Dendritic cell treated with granulocyte-macrophage colony-stimulating factor and Interleukin-4, amounts not matched to agents 40 ng/mL and 50 ng/mL, for 4 days (primary cell): ENCODE measurements at regions not wholly inside any gene's neighbourhood (a gene's known extent, or its start where the extent isn't known, plus 50 kb on each side); places are given as distances from the start of the nearest gene placed in this dataset.

Source experiments
- H3K27ac Mint-ChIP-seq: one replicate; pipeline ENCODE4 v1.8.0; 2022; ENCODE audit warnings: mild to moderate bottlenecking, mixed read lengths
- H3K27me3 Mint-ChIP-seq: one replicate; pipeline ENCODE4 v1.8.0; 2022; ENCODE audit warnings: mild to moderate bottlenecking, mixed read lengths
- H3K36me3 Mint-ChIP-seq: one replicate; pipeline ENCODE4 v1.8.0; 2022; ENCODE audit warnings: low read depth, mixed read lengths
- H3K4me1 Mint-ChIP-seq: one replicate; pipeline ENCODE4 v1.8.0; 2022; ENCODE audit warnings: low read depth, mixed read lengths
- H3K4me3 Mint-ChIP-seq: one replicate; pipeline ENCODE4 v1.8.0; 2022; ENCODE audit warnings: mild to moderate bottlenecking, moderate library complexity, mixed read lengths
- H3K9me3 Mint-ChIP-seq: one replicate; pipeline ENCODE4 v1.8.0; 2022; ENCODE audit warnings: mixed read lengths
- intact Hi-C: fragments of 100-400 bp; cut with micrococcal nuclease; formaldehyde crosslinking; loops from one replicate; pipeline ENCODE4 v1.15.0; 2022

DNA sequence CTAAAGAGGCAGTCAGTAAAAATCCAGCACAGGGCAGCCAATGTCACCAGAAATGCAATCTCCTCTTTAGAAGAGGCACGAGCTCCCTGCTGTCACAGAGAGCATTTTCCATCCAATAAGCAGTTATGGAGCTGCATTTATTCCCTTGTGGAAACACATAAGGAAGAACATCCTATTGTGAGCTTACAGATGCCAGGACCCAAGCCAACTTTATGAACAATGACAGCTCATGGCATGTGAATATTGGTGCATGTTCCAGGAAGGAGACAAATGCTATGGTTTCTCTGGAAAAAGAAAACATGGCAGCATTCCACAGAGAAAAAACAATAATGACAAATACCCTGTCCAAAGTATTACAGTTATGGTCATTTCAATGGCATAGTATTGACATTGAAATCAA lies 955.6 kb downstream of the UQCRFS1 start:
- Mint-ChIP-seq H3K9me3 (no peaks in the 10 kb centered on the region), H3K36me3 (no peaks in the 10 kb centered on the region), H3K27ac (no peak overlapping the region), H3K4me1 (no peaks in the 10 kb centered on the region), H3K27me3 (no peaks in the 10 kb centered on the region), H3K4me3 (no peak overlapping the region)
- intact Hi-C loops: no loop called here

GRCh38 chr19:28247243-28247642 lies 965.7 kb downstream of the UQCRFS1 start:
- no peaks in the 10 kb centered on the region for H3K27me3 Mint-ChIP-seq
- intact Hi-C loops: no loop called here
- H3K9me3 Mint-ChIP-seq: no peaks in the 10 kb centered on the region
- no peak overlapping the region for H3K4me3 Mint-ChIP-seq
- no peaks in the 10 kb centered on the region for H3K4me1 Mint-ChIP-seq
- no peaks in the 10 kb centered on the region for H3K36me3 Mint-ChIP-seq
- no peak overlapping the region for H3K27ac Mint-ChIP-seq

DNA sequence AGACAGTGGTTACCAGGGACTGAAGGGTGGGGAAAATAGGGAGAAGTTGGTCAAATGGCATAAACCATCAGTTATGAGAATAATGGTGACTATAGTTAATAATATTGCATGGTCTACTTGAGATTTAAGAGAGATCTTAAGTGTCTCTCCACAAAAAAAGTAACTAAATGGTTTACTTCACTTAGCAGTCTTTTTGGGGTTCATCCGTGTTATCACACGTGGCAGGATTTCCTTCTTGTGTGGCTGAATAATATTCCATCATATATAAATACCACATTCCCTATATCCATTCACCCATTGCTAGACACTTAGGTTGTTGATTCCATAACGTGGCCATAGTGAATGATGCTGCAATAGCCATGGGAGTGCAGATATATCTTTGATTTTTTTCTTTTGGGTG lies 967.0 kb downstream of the UQCRFS1 start:
- H3K36me3 Mint-ChIP-seq: no peaks in the 10 kb centered on the region
- intact Hi-C loops: no loop called here
- no peak overlapping the region for H3K27ac Mint-ChIP-seq
- H3K4me3 Mint-ChIP-seq: no peak overlapping the region
- no peaks in the 10 kb centered on the region for H3K9me3 Mint-ChIP-seq
- no peaks in the 10 kb centered on the region for H3K4me1 Mint-ChIP-seq
- H3K27me3 Mint-ChIP-seq: no peaks in the 10 kb centered on the region

- Mint-ChIP-seq H3K9me3 (no peaks in the 10 kb centered on the region), H3K36me3 (no peaks in the 10 kb centered on the region), H3K27me3 (no peaks in the 10 kb centered on the region), H3K4me3 (no peak overlapping the region), H3K4me1 (no peaks in the 10 kb centered on the region), H3K27ac (no peak overlapping the region)
- intact Hi-C loops: no loop called here
Observed at GRCh38 chr19:28244966-28245365, 968.0 kb downstream of the UQCRFS1 start.

GRCh38 chr19:28242317-28242927 lies 970.5 kb downstream of the UQCRFS1 start:
- Mint-ChIP-seq H3K4me1 (no peaks in the 10 kb centered on the region), H3K27ac (no peak overlapping the region), H3K4me3 (no peak overlapping the region), H3K9me3 (no peaks in the 10 kb centered on the region), H3K27me3 (no peaks in the 10 kb centered on the region), H3K36me3 (no peaks in the 10 kb centered on the region)
- intact Hi-C loops: loop anchor here (2.0 kb wide), 1 partner anchor 468 kb away; no protein-coding TSS in a partner anchor

GRCh38 chr19:28239270-28239669 lies 973.7 kb downstream of the UQCRFS1 start:
- intact Hi-C loops: no loop called here
- no peaks in the 10 kb centered on the region for H3K9me3 Mint-ChIP-seq
- H3K4me1 Mint-ChIP-seq: no peaks in the 10 kb centered on the region

GRCh38 chr19:28238270-28238820 lies 974.6 kb downstream of the UQCRFS1 start:
- no peak overlapping the region for H3K4me3 Mint-ChIP-seq
- no peak overlapping the region for H3K27ac Mint-ChIP-seq

More at GRCh38 chr19:28239270-28239669, 973.7 kb downstream of the UQCRFS1 start:
- Mint-ChIP-seq H3K27ac (no peak overlapping the region), H3K36me3 (no peaks in the 10 kb centered on the region), H3K4me3 (no peak overlapping the region), H3K27me3 (no peaks in the 10 kb centered on the region)

DNA sequence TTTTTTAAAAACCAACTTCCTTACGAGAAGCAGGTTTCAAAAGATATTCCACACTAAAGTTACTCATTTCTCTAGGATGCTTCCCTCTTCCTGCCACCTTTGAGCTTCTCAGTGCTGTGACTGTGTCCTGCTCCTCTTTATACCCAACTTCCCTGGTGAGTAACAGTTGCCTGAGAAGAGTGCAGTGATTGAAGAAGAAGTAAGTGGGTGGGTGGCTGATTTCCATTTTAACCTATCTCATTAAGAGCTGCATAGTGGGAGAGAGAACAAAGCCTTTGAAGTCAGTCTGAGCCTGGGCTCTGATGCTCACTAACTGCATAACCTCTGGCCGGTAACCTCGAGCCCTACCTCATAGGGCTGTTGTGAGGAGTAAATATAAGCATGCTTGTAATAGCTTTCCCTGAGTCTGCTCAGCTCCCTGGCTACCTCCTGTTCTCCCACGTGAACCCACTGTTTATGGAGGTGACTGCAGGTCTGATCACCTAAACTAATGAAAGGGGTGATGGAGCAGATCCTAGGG lies 977.3 kb downstream of the UQCRFS1 start:
- H3K4me1 Mint-ChIP-seq: no peaks in the 10 kb centered on the region
- intact Hi-C loops: no loop called here
- no peaks in the 10 kb centered on the region for H3K27me3 Mint-ChIP-seq
- no peaks in the 10 kb centered on the region for H3K9me3 Mint-ChIP-seq
- H3K36me3 Mint-ChIP-seq: no peaks in the 10 kb centered on the region
- H3K27ac Mint-ChIP-seq: no peak overlapping the region
- H3K4me3 Mint-ChIP-seq: no peak overlapping the region

More at GRCh38 chr19:28238270-28238820, 974.6 kb downstream of the UQCRFS1 start:
- no peaks in the 10 kb centered on the region for H3K9me3 Mint-ChIP-seq
- intact Hi-C loops: no loop called here
- no peaks in the 10 kb centered on the region for H3K27me3 Mint-ChIP-seq
- no peaks in the 10 kb centered on the region for H3K4me1 Mint-ChIP-seq
- H3K36me3 Mint-ChIP-seq: no peaks in the 10 kb centered on the region

DNA sequence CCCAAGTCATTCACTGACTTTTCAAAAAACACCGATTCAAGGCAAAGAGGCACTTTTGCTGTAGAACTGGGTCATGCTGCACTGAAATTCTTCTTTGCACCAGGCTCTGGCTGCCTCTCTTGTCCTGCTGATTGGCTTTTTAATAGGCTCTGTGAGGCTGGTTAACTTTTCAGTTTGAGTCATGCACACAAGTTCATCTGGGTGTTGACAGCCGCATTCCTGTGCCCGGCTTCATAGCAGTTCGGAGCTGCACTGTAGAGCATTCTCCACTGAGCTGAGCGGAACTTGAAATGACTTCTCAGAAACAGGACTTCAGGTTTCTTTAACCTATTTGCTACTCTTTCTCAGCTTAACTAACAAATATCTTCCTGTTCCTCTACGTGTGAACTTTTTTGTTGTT lies 978.3 kb downstream of the UQCRFS1 start:
- H3K27ac Mint-ChIP-seq: no peak overlapping the region
- no peaks in the 10 kb centered on the region for H3K27me3 Mint-ChIP-seq
- intact Hi-C loops: no loop called here
- H3K9me3 Mint-ChIP-seq: no peaks in the 10 kb centered on the region
- no peak overlapping the region for H3K4me3 Mint-ChIP-seq
- no peaks in the 10 kb centered on the region for H3K36me3 Mint-ChIP-seq
- no peaks in the 10 kb centered on the region for H3K4me1 Mint-ChIP-seq

DNA sequence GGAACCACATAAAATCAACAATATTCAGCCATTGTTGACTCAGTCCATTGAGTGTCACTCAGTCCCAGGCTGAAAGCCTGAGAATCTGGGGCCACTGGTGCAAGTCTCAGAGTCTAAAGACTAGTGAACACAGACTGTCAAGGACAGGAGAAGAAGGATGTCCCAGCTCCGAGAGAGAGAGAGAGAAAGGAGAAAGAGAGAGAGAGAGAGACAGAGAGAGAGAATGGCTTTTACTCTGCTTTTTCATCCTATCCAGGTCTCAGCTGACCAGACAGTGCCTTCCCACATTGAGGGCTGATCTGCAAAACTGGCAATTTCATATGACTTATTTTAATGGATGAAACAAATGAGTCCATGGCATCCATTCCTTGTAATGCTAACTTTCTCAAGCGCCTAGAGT lies 984.1 kb downstream of the UQCRFS1 start:
- H3K27me3 Mint-ChIP-seq: no peaks in the 10 kb centered on the region
- no peak overlapping the region for H3K4me3 Mint-ChIP-seq
- no peaks in the 10 kb centered on the region for H3K9me3 Mint-ChIP-seq
- intact Hi-C loops: no loop called here
- no peak overlapping the region for H3K27ac Mint-ChIP-seq
- no peaks in the 10 kb centered on the region for H3K4me1 Mint-ChIP-seq
- H3K36me3 Mint-ChIP-seq: no peaks in the 10 kb centered on the region

GRCh38 chr19:28224441-28224840 lies 988.5 kb downstream of the UQCRFS1 start:
- H3K27ac Mint-ChIP-seq: no peak overlapping the region
- H3K4me3 Mint-ChIP-seq: no peak overlapping the region
- no peaks in the 10 kb centered on the region for H3K9me3 Mint-ChIP-seq
- intact Hi-C loops: no loop called here
- no peaks in the 10 kb centered on the region for H3K4me1 Mint-ChIP-seq
- no peaks in the 10 kb centered on the region for H3K36me3 Mint-ChIP-seq
- H3K27me3 Mint-ChIP-seq: no peaks in the 10 kb centered on the region

DNA sequence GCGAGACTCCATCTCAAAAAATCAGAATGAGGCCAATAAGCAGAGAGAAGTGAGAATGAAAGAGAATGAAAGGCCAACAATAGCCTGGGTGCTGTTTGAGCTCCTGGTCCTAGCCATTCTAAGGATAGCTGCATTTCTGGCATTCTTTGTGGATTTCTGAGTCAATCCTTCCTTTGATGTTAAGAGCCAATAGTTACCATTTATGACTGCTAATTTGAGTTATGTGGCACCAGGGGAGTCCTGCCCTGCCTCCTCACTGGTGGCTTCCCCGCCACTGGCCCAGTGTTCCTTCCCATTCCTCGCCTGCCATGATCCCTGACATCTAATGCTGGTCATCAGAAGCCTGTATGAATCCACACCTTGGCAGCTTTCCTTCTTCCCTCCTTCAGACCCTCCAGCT lies 991.2 kb downstream of the UQCRFS1 start:
- no peak overlapping the region for H3K27ac Mint-ChIP-seq
- H3K27me3 Mint-ChIP-seq: no peaks in the 10 kb centered on the region
- no peak overlapping the region for H3K4me3 Mint-ChIP-seq
- H3K4me1 Mint-ChIP-seq: no peaks in the 10 kb centered on the region
- H3K9me3 Mint-ChIP-seq: no peaks in the 10 kb centered on the region
- no peaks in the 10 kb centered on the region for H3K36me3 Mint-ChIP-seq
- intact Hi-C loops: no loop called here

- Mint-ChIP-seq H3K4me3 (no peak overlapping the region), H3K36me3 (no peaks in the 10 kb centered on the region), H3K27ac (no peak overlapping the region), H3K9me3 (no peaks in the 10 kb centered on the region), H3K27me3 (no peaks in the 10 kb centered on the region), H3K4me1 (no peaks in the 10 kb centered on the region)
- intact Hi-C loops: no loop called here
Observed at GRCh38 chr19:28218728-28219127, 994.2 kb downstream of the UQCRFS1 start.

GRCh38 chr19:28217022-28217421 lies 995.9 kb downstream of the UQCRFS1 start:
- intact Hi-C loops: no loop called here
- Mint-ChIP-seq H3K4me3 (no peak overlapping the region), H3K4me1 (no peaks in the 10 kb centered on the region), H3K36me3 (no peaks in the 10 kb centered on the region), H3K27me3 (no peaks in the 10 kb centered on the region), H3K27ac (no peak overlapping the region), H3K9me3 (no peaks in the 10 kb centered on the region)
